ENCODE measurements at regions not wholly inside any gene's neighbourhood (a gene's known extent, or its start where the extent isn't known, plus 50 kb on each side); places are given as distances from the start of the nearest gene placed in this dataset.

- no peak overlapping the region for H3K23ac ChIP-seq (ENCODE audit: low read depth, low read length)
- H3K4me1 ChIP-seq (ENCODE audit: control insufficient read depth, insufficient read depth, low read length): no peaks in the 10 kb centered on the region
- no peak overlapping the region for H3K9ac ChIP-seq (ENCODE audit: low read depth, low read length)
- no TSS peak for BruUV-seq (replicated peaks)
- H2BK20ac ChIP-seq (ENCODE audit: low read depth, low read length): no peak overlapping the region
- no peak overlapping the region for H2AK5ac ChIP-seq (ENCODE audit: low read depth, low read length)
- H2BK15ac ChIP-seq (ENCODE audit: low read depth, low read length): no peak overlapping the region
- no peak overlapping the region for H2BK5ac ChIP-seq (ENCODE audit: low read depth, low read length, poor library complexity, severe bottlenecking)
- no peaks in the 10 kb centered on the region for H3K36me3 ChIP-seq (ENCODE audit: control insufficient read depth, insufficient read depth, low read length)
- H2AK9ac ChIP-seq (replicated peaks; ENCODE audit: low read depth, low read length, poor library complexity): no peak overlapping the region
- H4K91ac ChIP-seq (ENCODE audit: insufficient read depth, low read depth, low read length): no peak overlapping the region
- H3K4ac ChIP-seq (ENCODE audit: low read depth, low read length): no peak overlapping the region
- H3K14ac ChIP-seq (replicated peaks; ENCODE audit: low read depth, low read length): no peak overlapping the region
- H2BK120ac ChIP-seq (ENCODE audit: low read depth, low read length): no peak overlapping the region
- in situ Hi-C loops (cut with MboI; ENCODE audit: low sequenced_read_pairs) (no loop called here), dilution Hi-C loops (cut with HindIII; ENCODE audit: low sequenced_read_pairs, unreplicated experiment) (no loop called here), intact Hi-C loops (cut with micrococcal nuclease) (no loop called here)
- H3K27ac ChIP-seq (ENCODE audit: insufficient read depth, low read length): no peak overlapping the region
- no peak overlapping the region for H4K8ac ChIP-seq (ENCODE audit: low read depth in 2 of 2, low read length in 2 of 2)
- TF ChIP-seq BHLHE40 (IDR thresholded peaks at IDR 0.05; ENCODE audit: low read depth, low read length) (no peak), RAD21 (IDR thresholded peaks at IDR 0.05; ENCODE audit: low read length) (no peak), CEBPB (IDR thresholded peaks at IDR 0.05; ENCODE audit: low read depth, low read length) (no peak), POLR2A (IDR thresholded peaks at IDR 0.05; ENCODE audit: low read depth, low read length) (no peak), RCOR1 (IDR thresholded peaks at IDR 0.05; ENCODE audit: insufficient replicate concordance, low read length) (no peak), FOS (IDR thresholded peaks at IDR 0.05; ENCODE audit: low read depth, low read length) (no peak), MAZ (IDR thresholded peaks at IDR 0.05; ENCODE audit: borderline replicate concordance, low read depth, low read length) (no peak), MXI1 (IDR thresholded peaks at IDR 0.05; ENCODE audit: borderline replicate concordance, low read depth, low read length) (no peak), MAFK (IDR thresholded peaks at IDR 0.05; ENCODE audit: low read depth, low read length) (no peak)
- TF ChIP-seq, protein P1, sequence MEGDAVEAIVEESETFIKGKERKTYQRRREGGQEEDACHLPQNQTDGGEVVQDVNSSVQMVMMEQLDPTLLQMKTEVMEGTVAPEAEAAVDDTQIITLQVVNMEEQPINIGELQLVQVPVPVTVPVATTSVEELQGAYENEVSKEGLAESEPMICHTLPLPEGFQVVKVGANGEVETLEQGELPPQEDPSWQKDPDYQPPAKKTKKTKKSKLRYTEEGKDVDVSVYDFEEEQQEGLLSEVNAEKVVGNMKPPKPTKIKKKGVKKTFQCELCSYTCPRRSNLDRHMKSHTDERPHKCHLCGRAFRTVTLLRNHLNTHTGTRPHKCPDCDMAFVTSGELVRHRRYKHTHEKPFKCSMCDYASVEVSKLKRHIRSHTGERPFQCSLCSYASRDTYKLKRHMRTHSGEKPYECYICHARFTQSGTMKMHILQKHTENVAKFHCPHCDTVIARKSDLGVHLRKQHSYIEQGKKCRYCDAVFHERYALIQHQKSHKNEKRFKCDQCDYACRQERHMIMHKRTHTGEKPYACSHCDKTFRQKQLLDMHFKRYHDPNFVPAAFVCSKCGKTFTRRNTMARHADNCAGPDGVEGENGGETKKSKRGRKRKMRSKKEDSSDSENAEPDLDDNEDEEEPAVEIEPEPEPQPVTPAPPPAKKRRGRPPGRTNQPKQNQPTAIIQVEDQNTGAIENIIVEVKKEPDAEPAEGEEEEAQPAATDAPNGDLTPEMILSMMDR (conservative IDR thresholded peaks at IDR 0.05; ENCODE audit: low read depth, low read length): no peak
- TF ChIP-seq, protein P2, sequence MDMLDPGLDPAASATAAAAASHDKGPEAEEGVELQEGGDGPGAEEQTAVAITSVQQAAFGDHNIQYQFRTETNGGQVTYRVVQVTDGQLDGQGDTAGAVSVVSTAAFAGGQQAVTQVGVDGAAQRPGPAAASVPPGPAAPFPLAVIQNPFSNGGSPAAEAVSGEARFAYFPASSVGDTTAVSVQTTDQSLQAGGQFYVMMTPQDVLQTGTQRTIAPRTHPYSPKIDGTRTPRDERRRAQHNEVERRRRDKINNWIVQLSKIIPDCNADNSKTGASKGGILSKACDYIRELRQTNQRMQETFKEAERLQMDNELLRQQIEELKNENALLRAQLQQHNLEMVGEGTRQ (IDR thresholded peaks at IDR 0.05; ENCODE audit: low read depth, low read length): no peak
- no peaks in the 10 kb centered on the region for H3K79me1 ChIP-seq (ENCODE audit: low read depth in 1 of 2, low read length in 2 of 2)
- H3K4me3 ChIP-seq (ENCODE audit: insufficient read depth, low read depth, low read length): no peak overlapping the region
- H4K5ac ChIP-seq (ENCODE audit: low read depth, low read length): no peak overlapping the region
- ChIA-PET POLR2A (ENCODE audit: unreplicated experiment) (no interaction called here), CTCF (no interaction called here)
- H2AFZ ChIP-seq (replicated peaks; ENCODE audit: low read length, poor library complexity): no peak overlapping the region
- H3K27me3 ChIP-seq (ENCODE audit: control insufficient read depth, insufficient read depth, low read length): no peaks in the 10 kb centered on the region
- H3K9me3 ChIP-seq (ENCODE audit: control insufficient read depth, insufficient read depth, low read length): no peaks in the 10 kb centered on the region; the same call in none of the 2 replicates
- H4K20me1 ChIP-seq (ENCODE audit: insufficient read depth, low read length): no peaks in the 10 kb centered on the region
- H3K9me1 ChIP-seq (ENCODE audit: insufficient read depth, low read length): no peaks in the 10 kb centered on the region
- whole genome bisulfite sequencing, 2 experiments (ENCODE audit: extremely low coverage in 2 of 2, insufficient read length in 1 of 2): no CpG with 5 or more reads among the region's 2 CpGs
- no peak for ATAC-seq (ENCODE audit: low read depth)
- no peak overlapping the region for H3K18ac ChIP-seq (ENCODE audit: low read depth, low read length)
- no peak overlapping the region for H3K4me2 ChIP-seq (ENCODE audit: low read depth, low read length)
- H3K56ac ChIP-seq (ENCODE audit: extremely low read depth, insufficient read depth, low read length): no peak overlapping the region
- no peak for DNase-seq
Observed at GRCh38 chr2:78260861-78261260, 738.7 kb upstream of the LRRTM4 start.

Measured in IMR-90 (cell line).